Lung (tissue), 11 donors: ENCODE measurements at regions not wholly inside any gene's neighbourhood (a gene's known extent, or its start where the extent isn't known, plus 50 kb on each side); places are given as distances from the start of the nearest gene placed in this dataset.

Experiments
- ATAC-seq: fragments of 200-7000 bp; cut with Tn5 transposase; one replicate; pipeline ENCODE4 v1.9.1; 2020; ENCODE audit warnings: moderate number of reproducible peaks; ENCODE audit not compliant: insufficient read depth, low FRiP score
- DNase-seq, 3 donors: peaks; one replicate each; pipeline ENCODE4 v3.0.0-alpha.2; 2013 to 2017
- H3K27ac ChIP-seq, 2 donors: one replicate each; pipeline ENCODE4 v1.5.1; 2013; ENCODE audit warnings: mild to moderate bottlenecking in 2 of 2, moderate library complexity in 2 of 2, control low read depth in 1 of 2, inconsistent platforms in 1 of 2, low read depth in 1 of 2, low read length in 1 of 2
- H3K27me3 ChIP-seq, 3 donors: one replicate each; pipeline ENCODE4 v1.5.1; 2013; ENCODE audit warnings: low read length in 2 of 3; ENCODE audit not compliant: control insufficient read depth in 3 of 3, insufficient read depth in 3 of 3
- H3K36me3 ChIP-seq, 4 donors: one replicate each; pipeline ENCODE4 v1.5.1; 2013; ENCODE audit warnings: low read length in 4 of 4, mild to moderate bottlenecking in 1 of 4, moderate library complexity in 1 of 4; ENCODE audit not compliant: control insufficient read depth in 4 of 4, insufficient read depth in 4 of 4
- H3K4me1 ChIP-seq, 5 donors: one replicate each; pipeline ENCODE4 v1.5.1; 2013; ENCODE audit warnings: low read length in 5 of 5, mild to moderate bottlenecking in 2 of 5, moderate library complexity in 1 of 5; ENCODE audit not compliant: control insufficient read depth in 5 of 5, insufficient read depth in 5 of 5
- H3K4me3 ChIP-seq: one replicate; pipeline ENCODE4 v1.5.1; 2013; ENCODE audit warnings: mild to moderate bottlenecking, control low read depth, moderate library complexity
- H3K9ac ChIP-seq, 2 donors: one replicate each; pipeline ENCODE4 v1.5.1; 2013; ENCODE audit warnings: low read length in 2 of 2, control low read depth in 1 of 2; ENCODE audit not compliant: insufficient read depth in 1 of 2
- H3K9me3 ChIP-seq, 4 donors: one replicate each; pipeline ENCODE4 v1.5.1; 2013; ENCODE audit warnings: low read length in 3 of 4, mild to moderate bottlenecking in 1 of 4, moderate library complexity in 1 of 4; ENCODE audit not compliant: control insufficient read depth in 4 of 4, insufficient read depth in 3 of 4
- WGBS, 2 donors: extraction: QIAGEN DNeasy Blood & Tissue Kit; methylation state at CpG; one replicate each; pipeline ENCODE4 v1.1.7; 2013; 5-methylcytosine and 5-hydroxymethylcytosine counted together
- TF ChIP-seq, protein P1 (sequence below): IDR thresholded peaks from 2 replicates; pipeline ENCODE4 v1.5.1; 2012; ENCODE audit warnings: mild to moderate bottlenecking; ENCODE audit errors: control extremely low read depth, extremely low read depth
- donor health status: control.
- donor health status: control.
- donor health status: Bipolar disorder and iron deficiency.
- donor health status: healthy.
- donor health status: DM: yes; HTN: yes; CAD: no.

DNA sequence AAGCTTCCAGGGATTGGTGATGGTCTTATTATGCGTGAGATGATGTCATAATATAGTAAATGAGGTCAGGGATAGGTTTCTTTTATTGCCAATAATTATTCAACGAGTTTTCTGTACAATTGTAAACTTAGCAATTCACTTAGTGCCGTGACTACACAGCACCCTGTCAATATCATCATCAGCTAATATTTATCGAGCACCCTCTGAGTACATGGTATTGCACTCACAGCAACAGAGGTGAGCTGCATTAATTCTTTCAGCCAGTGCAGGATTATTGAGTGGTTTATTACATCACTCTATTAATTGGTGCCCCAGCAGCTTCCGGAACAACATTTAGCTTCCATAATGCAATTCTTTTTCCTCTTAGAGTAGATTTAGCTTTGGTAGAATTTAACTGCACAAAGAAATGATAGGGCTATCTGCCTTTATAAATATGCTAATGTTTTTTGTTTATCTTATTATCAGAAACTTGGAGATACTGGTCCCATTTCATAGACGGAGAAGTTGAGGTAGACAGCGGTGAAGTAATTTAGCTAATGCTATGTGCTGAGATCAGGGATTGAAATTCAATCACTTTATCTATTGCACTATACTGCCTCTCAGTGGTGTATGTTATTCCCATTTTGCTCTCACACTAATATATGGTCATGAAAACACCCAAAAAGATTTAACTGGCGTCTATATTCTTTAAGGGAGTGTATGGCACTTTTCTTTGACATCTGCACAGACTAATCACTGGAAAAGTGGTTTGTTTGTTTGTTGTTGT lies 726.1 kb upstream of the WWC1 start:
- DNase-seq = peak in 1 of 3 donors; percentile 54
- 83 to 84% methylated on average over 8 of the region's 8 CpGs for WGBS, 2 donors
- H3K27ac ChIP-seq = no peak overlapping the region
- TF ChIP-seq, protein P1, sequence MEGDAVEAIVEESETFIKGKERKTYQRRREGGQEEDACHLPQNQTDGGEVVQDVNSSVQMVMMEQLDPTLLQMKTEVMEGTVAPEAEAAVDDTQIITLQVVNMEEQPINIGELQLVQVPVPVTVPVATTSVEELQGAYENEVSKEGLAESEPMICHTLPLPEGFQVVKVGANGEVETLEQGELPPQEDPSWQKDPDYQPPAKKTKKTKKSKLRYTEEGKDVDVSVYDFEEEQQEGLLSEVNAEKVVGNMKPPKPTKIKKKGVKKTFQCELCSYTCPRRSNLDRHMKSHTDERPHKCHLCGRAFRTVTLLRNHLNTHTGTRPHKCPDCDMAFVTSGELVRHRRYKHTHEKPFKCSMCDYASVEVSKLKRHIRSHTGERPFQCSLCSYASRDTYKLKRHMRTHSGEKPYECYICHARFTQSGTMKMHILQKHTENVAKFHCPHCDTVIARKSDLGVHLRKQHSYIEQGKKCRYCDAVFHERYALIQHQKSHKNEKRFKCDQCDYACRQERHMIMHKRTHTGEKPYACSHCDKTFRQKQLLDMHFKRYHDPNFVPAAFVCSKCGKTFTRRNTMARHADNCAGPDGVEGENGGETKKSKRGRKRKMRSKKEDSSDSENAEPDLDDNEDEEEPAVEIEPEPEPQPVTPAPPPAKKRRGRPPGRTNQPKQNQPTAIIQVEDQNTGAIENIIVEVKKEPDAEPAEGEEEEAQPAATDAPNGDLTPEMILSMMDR = no peak
- peaks cover 0 to 2% (median 0%) of the 10 kb centered on the region in 4 donors for H3K9me3 ChIP-seq
- no peak overlapping the region for H3K9ac ChIP-seq
- no peaks in the 10 kb centered on the region for H3K27me3 ChIP-seq
- ATAC-seq = no peak
- H3K4me1 ChIP-seq = no peaks in the 10 kb centered on the region
- H3K4me3 ChIP-seq = no peak overlapping the region
- H3K36me3 ChIP-seq = no peaks in the 10 kb centered on the region

DNA sequence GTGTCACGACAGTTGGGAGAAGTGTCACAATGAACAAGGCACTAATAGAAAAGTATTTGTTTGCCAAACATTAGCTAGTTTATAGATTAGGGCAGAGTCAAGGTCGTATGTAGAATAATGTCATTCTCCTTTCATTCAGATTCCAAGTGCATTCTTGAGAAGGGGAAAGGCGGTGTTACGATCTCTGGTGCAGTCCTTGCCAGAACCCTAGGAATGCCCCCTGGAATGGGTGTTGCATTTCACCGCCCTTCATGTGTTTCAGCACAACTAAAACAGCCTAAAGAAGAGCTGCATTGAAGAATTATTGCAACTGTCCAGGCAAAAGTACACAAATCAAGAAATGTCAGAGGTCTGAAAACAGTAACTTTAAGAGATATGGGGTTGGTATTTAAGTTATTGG lies 721.0 kb upstream of the WWC1 start:
- Histone ChIP-seq H3K9me3 (no peaks in the 10 kb centered on the region), H3K4me1 (peaks cover 0 to 9% (median 0%) of the 10 kb centered on the region in 5 donors), H3K27ac (no peak overlapping the region), H3K4me3 (no peak overlapping the region), H3K36me3 (no peaks in the 10 kb centered on the region), H3K27me3 (peaks cover 0 to 20% (median 3%) of the 10 kb centered on the region in 3 donors), H3K9ac (no peak overlapping the region)
- TF ChIP-seq, protein P1 = no peak
- ATAC-seq = no peak
- DNase-seq = no peak
- 62 to 73% methylated on average over 5 of the region's 5 CpGs for WGBS, 2 donors

DNA sequence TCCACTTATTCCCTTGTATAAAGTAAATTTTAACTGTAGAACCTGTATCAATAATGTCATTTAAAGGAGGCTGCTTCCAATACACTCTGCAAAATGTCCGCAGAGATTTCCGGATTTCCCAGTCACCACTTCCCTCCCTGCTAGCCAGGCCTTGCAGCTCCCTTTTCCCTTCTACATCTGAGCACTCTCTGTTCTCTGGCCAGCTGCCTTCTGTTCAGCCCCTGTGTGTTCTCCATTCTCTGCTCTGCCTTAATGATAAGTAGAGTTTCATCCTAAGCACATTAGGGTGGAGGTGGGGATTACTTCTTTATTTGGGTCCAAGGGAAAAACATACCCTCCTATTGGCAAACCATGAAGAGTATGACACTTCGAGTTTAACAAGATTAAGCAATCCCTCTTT lies 719.6 kb upstream of the WWC1 start:
- DNase-seq = no peak
- Histone ChIP-seq H3K36me3 (no peaks in the 10 kb centered on the region), H3K9me3 (no peaks in the 10 kb centered on the region), H3K4me1 (peaks cover 0 to 15% (median 0%) of the 10 kb centered on the region in 5 donors), H3K9ac (no peak overlapping the region), H3K27ac (no peak overlapping the region), H3K4me3 (no peak overlapping the region), H3K27me3 (peaks cover 0 to 26% (median 5%) of the 10 kb centered on the region in 3 donors)
- WGBS, 2 donors = 69 to 72% methylated on average over 3 of the region's 3 CpGs
- no peak for ATAC-seq
- TF ChIP-seq, protein P1 = no peak
